ENCODE measurements at regions not wholly inside any gene's neighbourhood (a gene's known extent, or its start where the extent isn't known, plus 50 kb on each side); places are given as distances from the start of the nearest gene placed in this dataset.
A peak's percentile ranks its signal among the peaks of the same experiment; 100 is the strongest.
"Not testable (repeated sequence)": the region's sequence is repeated elsewhere in the genome, so short reads cannot be mapped to it uniquely, and the experiment has no call there.

DNA sequence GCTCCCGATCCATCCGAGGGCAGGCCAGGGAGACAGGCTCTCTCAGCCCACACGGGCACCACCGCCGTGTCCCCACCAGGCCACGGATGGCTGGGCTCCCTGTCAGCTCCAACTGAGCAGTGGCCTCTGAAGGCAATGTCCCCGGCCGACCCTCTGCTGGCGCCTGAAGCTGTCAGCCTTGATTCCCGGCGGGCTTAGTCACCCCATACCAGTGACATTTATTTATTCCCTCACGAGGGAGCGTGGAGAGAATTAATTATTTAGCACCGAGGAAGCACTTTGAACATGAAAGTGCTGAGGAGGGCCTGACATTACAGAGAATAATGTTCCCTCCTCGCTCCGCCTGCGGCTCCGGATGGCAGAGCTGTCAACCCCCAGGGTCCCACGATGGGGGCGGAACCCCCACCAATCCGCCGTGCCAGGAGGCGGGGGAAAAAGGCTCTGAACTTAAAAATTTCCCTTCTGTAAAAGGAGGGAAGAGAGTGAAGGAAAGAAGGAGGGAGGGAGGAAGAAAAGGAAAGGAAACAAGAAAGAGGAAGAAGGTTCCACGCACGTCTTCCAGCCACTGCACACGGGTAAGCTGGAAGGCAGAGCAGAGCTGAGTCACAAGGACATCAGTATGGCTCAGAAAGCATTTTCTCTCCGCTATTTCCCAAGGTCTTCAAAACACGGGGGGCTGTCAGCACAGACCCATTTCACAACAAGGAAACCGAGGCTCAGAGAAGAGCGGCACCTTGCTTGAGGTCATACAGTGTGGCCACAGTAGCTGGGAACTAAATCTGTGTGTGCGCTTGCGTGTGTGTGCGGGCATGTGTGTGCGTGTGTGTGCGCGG is 108.7 kb upstream of the NCOR2 start:
- H3K9ac ChIP-seq (ENCODE audit: insufficient read length): peak overlapping the region; percentile 39
- no peak for DNase-seq (ENCODE audit: low read depth, low spot score)
- H3K4me3 ChIP-seq: peak overlapping the region; percentile 72
- H3K27ac ChIP-seq: peak overlapping the region; percentile 81
- H3K9me3 ChIP-seq (ENCODE audit: low read depth, low read length): no peaks in the 10 kb centered on the region
- no peak for TF ChIP-seq POLR2AphosphoS5 (IDR thresholded peaks at IDR 0.05; ENCODE audit: borderline replicate concordance, low read depth, low read length)
- TF ChIP-seq FOXP2 (optimal IDR thresholded peaks at IDR 0.05; ENCODE audit: control extremely low read depth, extremely low read length, insufficient read depth): peak; percentile 25
- no peak for TF ChIP-seq EZH2 (IDR thresholded peaks at IDR 0.05)
- no peaks in the 10 kb centered on the region for H3K36me3 ChIP-seq (ENCODE audit: insufficient read depth, low read length)

DNA sequence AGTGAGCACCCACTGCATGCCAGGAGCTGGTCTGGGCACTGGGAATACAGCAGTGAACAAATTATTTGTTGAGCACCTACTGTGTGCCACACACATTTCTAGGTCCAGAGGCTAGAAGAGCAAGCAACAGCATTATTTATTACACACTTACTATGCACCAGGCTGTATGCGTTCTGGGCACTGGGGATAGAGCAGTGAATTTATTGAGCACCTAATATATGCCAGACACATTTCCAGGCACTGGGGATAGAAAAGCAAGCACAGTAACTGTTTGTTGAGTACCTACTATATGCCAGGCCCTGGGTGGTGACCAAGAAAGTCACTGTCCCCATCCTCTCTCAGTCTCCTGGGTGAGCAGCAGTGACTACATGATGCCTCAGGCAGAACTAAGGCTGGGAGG is 107.5 kb upstream of the NCOR2 start:
- TF ChIP-seq FOXP2 (optimal IDR thresholded peaks at IDR 0.05; ENCODE audit: control extremely low read depth, extremely low read length, insufficient read depth) (no peak), POLR2AphosphoS5 (IDR thresholded peaks at IDR 0.05; ENCODE audit: borderline replicate concordance, low read depth, low read length) (no peak), EZH2 (IDR thresholded peaks at IDR 0.05) (no peak)
- no peak overlapping the region for H3K4me3 ChIP-seq
- no peak overlapping the region for H3K9ac ChIP-seq (ENCODE audit: insufficient read length)
- no peak overlapping the region for H3K27ac ChIP-seq
- no peaks in the 10 kb centered on the region for H3K9me3 ChIP-seq (ENCODE audit: low read depth, low read length)
- no peak for DNase-seq (ENCODE audit: low read depth, low spot score)
- no peaks in the 10 kb centered on the region for H3K36me3 ChIP-seq (ENCODE audit: insufficient read depth, low read length)

DNA sequence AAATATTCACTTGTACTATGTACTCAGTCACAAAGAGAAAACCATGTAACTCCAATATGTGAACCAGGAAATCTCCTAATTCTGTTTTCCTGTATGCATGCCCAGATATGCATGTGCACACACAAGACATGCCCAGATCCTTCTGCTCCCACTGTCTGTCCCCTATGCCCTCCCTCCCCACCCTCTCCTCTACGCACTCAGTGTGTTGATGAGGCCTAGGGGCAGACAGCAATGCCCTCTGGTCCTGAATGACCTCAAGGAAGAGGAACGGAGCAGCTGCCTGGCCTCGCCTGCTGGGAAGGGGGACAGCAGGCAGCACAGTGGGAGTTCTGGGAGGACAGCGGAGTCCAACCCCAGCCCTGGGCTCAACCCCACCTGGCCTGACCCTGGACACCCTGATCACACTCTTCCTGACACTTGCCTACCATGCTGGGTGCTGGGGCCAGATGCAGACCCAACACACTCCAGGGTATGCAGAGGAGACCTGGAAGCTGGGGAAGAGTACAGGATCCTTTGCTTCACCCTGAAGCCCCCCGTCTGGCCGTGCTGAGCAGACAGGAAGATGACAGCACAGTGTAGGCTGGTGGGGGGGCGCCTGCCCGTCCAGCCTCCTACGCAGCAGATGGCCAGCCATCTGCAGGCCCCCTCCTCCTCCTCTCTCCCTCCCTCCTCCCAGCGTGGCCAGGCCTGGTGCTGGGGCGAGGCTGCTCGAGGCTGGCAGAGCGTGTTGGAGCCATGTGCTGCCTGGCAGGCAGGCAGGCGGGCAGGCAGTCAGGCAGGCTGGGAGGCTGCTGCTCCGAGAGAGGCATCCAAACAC is 106.6 kb upstream of the NCOR2 start:
- Histone ChIP-seq H3K9ac (ENCODE audit: insufficient read length) (no peak overlapping the region), H3K9me3 (ENCODE audit: low read depth, low read length) (no peaks in the 10 kb centered on the region), H3K27ac (no peak overlapping the region), H3K4me3 (no peak overlapping the region), H3K36me3 (ENCODE audit: insufficient read depth, low read length) (no peaks in the 10 kb centered on the region)
- TF ChIP-seq POLR2AphosphoS5 (IDR thresholded peaks at IDR 0.05; ENCODE audit: borderline replicate concordance, low read depth, low read length) (no peak), FOXP2 (optimal IDR thresholded peaks at IDR 0.05; ENCODE audit: control extremely low read depth, extremely low read length, insufficient read depth) (no peak), EZH2 (IDR thresholded peaks at IDR 0.05) (no peak)
- no peak for DNase-seq (ENCODE audit: low read depth, low spot score)

DNA sequence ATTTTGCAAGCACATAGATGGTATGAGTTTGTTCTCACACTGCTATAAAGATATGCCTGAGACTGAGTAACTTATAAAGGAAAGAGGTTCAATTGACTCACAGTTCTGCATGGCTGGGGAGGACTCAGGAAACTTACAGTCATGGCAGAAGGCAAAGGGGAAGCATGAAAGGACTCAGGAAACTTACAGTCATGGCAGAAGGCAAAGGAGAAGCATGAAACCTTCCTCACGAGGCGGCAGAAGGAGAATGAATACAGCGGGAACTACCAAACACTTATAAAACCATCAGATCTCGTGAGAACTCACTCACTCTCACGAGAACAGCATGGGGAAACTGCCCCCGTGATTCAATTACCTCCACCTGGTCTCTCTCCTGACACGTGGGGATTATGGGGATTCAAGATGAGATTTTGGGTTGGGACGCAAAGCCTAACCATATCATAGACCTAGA is 101.9 kb upstream of the NCOR2 start:
- H3K4me3 ChIP-seq; H3K9ac ChIP-seq (ENCODE audit: insufficient read length); H3K36me3 ChIP-seq (ENCODE audit: insufficient read depth, low read length); DNase-seq (ENCODE audit: low read depth, low spot score); H3K9me3 ChIP-seq (ENCODE audit: low read depth, low read length); H3K27ac ChIP-seq: not testable (repeated sequence)

DNA sequence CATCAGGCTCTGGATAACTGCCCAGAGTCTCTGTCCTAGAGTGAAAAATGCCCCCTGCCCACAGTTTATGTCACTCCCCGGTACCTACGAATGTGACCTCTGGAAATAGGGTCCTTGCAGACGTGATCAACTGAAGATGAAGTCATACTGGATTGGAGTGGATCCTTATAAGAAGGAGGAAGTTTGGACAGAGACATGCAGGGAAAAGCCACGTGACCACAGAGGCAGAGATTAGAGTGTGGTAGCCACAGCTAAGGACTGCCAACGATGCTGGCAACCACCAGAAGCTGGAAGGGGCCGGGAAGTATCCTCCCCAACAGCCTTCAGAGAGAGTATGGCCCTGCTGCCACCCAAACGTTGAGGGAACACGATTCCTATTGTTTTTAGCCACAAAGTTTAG is 101.2 kb upstream of the NCOR2 start:
- no peak for DNase-seq (ENCODE audit: low read depth, low spot score)
- no peak overlapping the region for H3K27ac ChIP-seq

DNA sequence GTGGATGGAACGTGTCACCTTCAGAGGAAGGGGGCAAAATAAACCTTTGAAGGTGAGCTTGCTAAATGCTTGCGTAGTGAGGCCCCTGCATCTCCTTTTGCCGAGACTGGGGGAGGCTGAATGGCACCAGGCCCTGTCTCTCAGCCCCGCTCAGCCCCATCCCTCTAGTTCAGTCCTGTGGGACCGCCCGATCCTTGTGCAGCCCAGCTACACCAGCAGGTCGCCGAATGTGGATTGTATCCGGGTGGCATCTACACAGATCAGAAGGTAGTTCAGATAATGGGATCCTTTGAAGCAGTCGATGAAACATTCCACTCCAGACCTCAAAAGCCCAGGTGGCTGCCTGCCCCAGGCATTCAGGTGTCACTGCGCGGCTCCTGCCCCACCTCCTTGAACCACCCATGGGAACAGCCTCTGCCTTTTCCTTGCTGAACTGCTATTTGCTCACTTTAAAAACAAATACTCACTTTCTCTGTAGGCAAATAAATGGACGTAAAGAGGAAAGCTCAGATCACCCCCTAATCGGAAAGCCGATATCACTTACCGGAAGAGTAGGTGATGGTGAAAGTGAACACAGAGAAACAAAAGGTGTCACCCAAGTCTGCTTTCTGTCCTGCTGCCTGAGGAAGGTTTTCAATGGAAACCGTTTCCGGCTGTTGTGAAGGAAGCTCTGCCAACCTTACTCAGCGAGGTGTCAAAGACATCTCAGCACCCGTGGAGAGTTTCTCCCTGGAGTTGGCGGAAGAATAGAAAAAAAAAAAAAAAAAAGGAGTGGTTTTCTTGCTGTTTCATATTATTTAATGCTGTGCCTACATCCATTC is 100.3 kb upstream of the NCOR2 start:
- no peak overlapping the region for H3K27ac ChIP-seq
- DNase-seq (ENCODE audit: low read depth, low spot score): no peak
- H3K9me3 ChIP-seq (ENCODE audit: low read depth, low read length): 0 out of 2 replicates have a peak, but pooled peaks cover 2% of the 10 kb centered on the region
- H3K9ac ChIP-seq (ENCODE audit: insufficient read length): no peak overlapping the region
- no peak overlapping the region for H3K4me3 ChIP-seq
- TF ChIP-seq FOXP2 (optimal IDR thresholded peaks at IDR 0.05; ENCODE audit: control extremely low read depth, extremely low read length, insufficient read depth) (no peak), EZH2 (IDR thresholded peaks at IDR 0.05) (no peak), POLR2AphosphoS5 (IDR thresholded peaks at IDR 0.05; ENCODE audit: borderline replicate concordance, low read depth, low read length) (no peak)
- H3K36me3 ChIP-seq (ENCODE audit: insufficient read depth, low read length): no peaks in the 10 kb centered on the region

More for the DNA sequence above, 101.2 kb upstream of the NCOR2 start:
- TF ChIP-seq POLR2AphosphoS5 (IDR thresholded peaks at IDR 0.05; ENCODE audit: borderline replicate concordance, low read depth, low read length) (no peak), FOXP2 (optimal IDR thresholded peaks at IDR 0.05; ENCODE audit: control extremely low read depth, extremely low read length, insufficient read depth) (no peak), EZH2 (IDR thresholded peaks at IDR 0.05) (no peak)
- Histone ChIP-seq H3K4me3 (no peak overlapping the region), H3K36me3 (ENCODE audit: insufficient read depth, low read length) (no peaks in the 10 kb centered on the region), H3K9ac (ENCODE audit: insufficient read length) (no peak overlapping the region), H3K9me3 (ENCODE audit: low read depth, low read length) (no peaks in the 10 kb centered on the region)

DNA sequence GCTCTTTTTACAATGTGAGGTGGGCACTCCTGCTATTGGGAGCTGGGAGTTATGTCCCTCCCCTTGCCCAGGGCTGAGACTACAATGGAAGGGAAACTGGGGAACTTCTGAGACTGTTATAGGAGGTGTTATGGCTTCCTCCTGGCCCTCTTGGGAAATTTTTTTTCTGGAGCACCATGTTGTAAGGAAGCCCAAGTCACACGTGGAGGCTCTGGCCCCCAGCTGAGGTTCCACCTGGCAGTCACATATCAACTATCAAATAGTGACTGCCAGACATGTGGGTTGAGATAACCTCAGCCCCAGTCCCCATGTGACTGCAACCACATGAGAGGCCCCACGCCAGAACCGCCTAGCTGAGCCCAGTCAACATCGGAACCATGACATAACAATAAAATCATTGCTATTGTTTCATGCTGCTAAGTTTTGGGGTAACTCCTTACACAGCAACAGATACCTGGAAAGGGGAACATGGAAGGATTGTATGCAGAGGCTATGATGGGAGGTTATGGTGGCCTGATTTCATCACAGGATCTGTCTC is 99.4 kb upstream of the NCOR2 start:
- DNase-seq (ENCODE audit: low read depth, low spot score): no peak
- H3K36me3 ChIP-seq (ENCODE audit: insufficient read depth, low read length): no peaks in the 10 kb centered on the region
- H3K9me3 ChIP-seq (ENCODE audit: low read depth, low read length): 0 out of 2 replicates have a peak, but pooled peaks cover 2% of the 10 kb centered on the region
- no peak overlapping the region for H3K9ac ChIP-seq (ENCODE audit: insufficient read length)
- H3K4me3 ChIP-seq: no peak overlapping the region
- TF ChIP-seq EZH2 (IDR thresholded peaks at IDR 0.05) (no peak), FOXP2 (optimal IDR thresholded peaks at IDR 0.05; ENCODE audit: control extremely low read depth, extremely low read length, insufficient read depth) (no peak), POLR2AphosphoS5 (IDR thresholded peaks at IDR 0.05; ENCODE audit: borderline replicate concordance, low read depth, low read length) (no peak)
- H3K27ac ChIP-seq: no peak overlapping the region

All from SK-N-MC (cell line).